Chondrocyte (in vitro differentiated cells): ENCODE measurements at regions not wholly inside any gene's neighbourhood (a gene's known extent, or its start where the extent isn't known, plus 50 kb on each side); places are given as distances from the start of the nearest gene placed in this dataset.

Source experiments
- DNase-seq: peaks from one replicate; pipeline ENCODE4 v3.0.0; 2021; ENCODE audit warnings: mixed read lengths, low spot score
- H3K27ac Mint-ChIP-seq: one replicate; pipeline ENCODE4 v1.8.0; 2021; ENCODE audit warnings: mild to moderate bottlenecking, moderate library complexity, mixed read lengths; ENCODE audit not compliant: unreplicated experiment
- H3K27me3 Mint-ChIP-seq: 2 replicates; pipeline ENCODE4 v1.8.0; 2021; ENCODE audit warnings: low read depth, mixed read lengths
- H3K36me3 Mint-ChIP-seq: 2 replicates; pipeline ENCODE4 v1.8.0; 2021; ENCODE audit warnings: low read depth, mixed read lengths
- H3K4me1 Mint-ChIP-seq: 2 replicates; pipeline ENCODE4 v1.8.0; 2021; ENCODE audit warnings: low read depth, mild to moderate bottlenecking, mixed read lengths
- H3K4me3 Mint-ChIP-seq: one replicate; pipeline ENCODE4 v1.8.0; 2021; ENCODE audit warnings: mild to moderate bottlenecking, moderate library complexity, mixed read lengths; ENCODE audit not compliant: unreplicated experiment
- H3K9me3 Mint-ChIP-seq: 2 replicates; pipeline ENCODE4 v1.8.0; 2021; ENCODE audit warnings: low read depth, mixed read lengths
- CTCF ChIP-seq: fragments of 200-600 bp; sonication (generic); IDR thresholded peaks from 2 replicates; pipeline ENCODE4 v1.5.0; 2021; ENCODE audit warnings: antibody characterized with exemption, mild to moderate bottlenecking, moderate library complexity

- no peak for DNase-seq
- Mint-ChIP-seq H3K27ac (no peak overlapping the region), H3K36me3 (no peaks in the 10 kb centered on the region), H3K27me3 (no peaks in the 10 kb centered on the region), H3K4me3 (no peak overlapping the region), H3K4me1 (no peaks in the 10 kb centered on the region), H3K9me3 (peaks cover 28% of the 10 kb centered on the region)
- no peak for TF ChIP-seq CTCF
Observed at GRCh38 chr11:15390857-15391256, 276.1 kb downstream of the INSC start.

GRCh38 chr11:15396778-15397177 lies 282.1 kb downstream of the INSC start:
- Mint-ChIP-seq H3K4me3 (no peak overlapping the region), H3K27ac (no peak overlapping the region), H3K9me3 (peaks cover 58% of the 10 kb centered on the region), H3K4me1 (no peaks in the 10 kb centered on the region), H3K27me3 (no peaks in the 10 kb centered on the region), H3K36me3 (no peaks in the 10 kb centered on the region)
- DNase-seq, result no peak
- no peak for TF ChIP-seq CTCF

- no peak for TF ChIP-seq CTCF
- no peak overlapping the region for H3K4me3 Mint-ChIP-seq
- H3K27me3 Mint-ChIP-seq, result peaks cover 9% of the 10 kb centered on the region
- H3K9me3 Mint-ChIP-seq, result peaks cover 10% of the 10 kb centered on the region
- no peak overlapping the region for H3K27ac Mint-ChIP-seq
- no peaks in the 10 kb centered on the region for H3K4me1 Mint-ChIP-seq
- no peaks in the 10 kb centered on the region for H3K36me3 Mint-ChIP-seq
- no peak for DNase-seq
Observed at GRCh38 chr11:15406851-15407351, 292.2 kb downstream of the INSC start.

- Mint-ChIP-seq H3K4me1 (no peaks in the 10 kb centered on the region), H3K27ac (no peak overlapping the region), H3K4me3 (no peak overlapping the region), H3K9me3 (no peaks in the 10 kb centered on the region), H3K27me3 (peaks cover 3% of the 10 kb centered on the region), H3K36me3 (no peaks in the 10 kb centered on the region)
- no peak for TF ChIP-seq CTCF
- DNase-seq, result no peak
Observed at GRCh38 chr11:15412054-15412453, 297.3 kb downstream of the INSC start.

- H3K27ac Mint-ChIP-seq, result no peak overlapping the region
- H3K4me1 Mint-ChIP-seq, result no peaks in the 10 kb centered on the region
- H3K27me3 Mint-ChIP-seq, result peaks cover 1% of the 10 kb centered on the region
- no peak for TF ChIP-seq CTCF
- DNase-seq, result no peak
- no peak overlapping the region for H3K4me3 Mint-ChIP-seq
- H3K9me3 Mint-ChIP-seq, result no peaks in the 10 kb centered on the region
- no peaks in the 10 kb centered on the region for H3K36me3 Mint-ChIP-seq
Observed at GRCh38 chr11:15418921-15419320, 304.2 kb downstream of the INSC start.
